ENCODE measurements at regions not wholly inside any gene's neighbourhood (a gene's known extent, or its start where the extent isn't known, plus 50 kb on each side); places are given as distances from the start of the nearest gene placed in this dataset.

DNA sequence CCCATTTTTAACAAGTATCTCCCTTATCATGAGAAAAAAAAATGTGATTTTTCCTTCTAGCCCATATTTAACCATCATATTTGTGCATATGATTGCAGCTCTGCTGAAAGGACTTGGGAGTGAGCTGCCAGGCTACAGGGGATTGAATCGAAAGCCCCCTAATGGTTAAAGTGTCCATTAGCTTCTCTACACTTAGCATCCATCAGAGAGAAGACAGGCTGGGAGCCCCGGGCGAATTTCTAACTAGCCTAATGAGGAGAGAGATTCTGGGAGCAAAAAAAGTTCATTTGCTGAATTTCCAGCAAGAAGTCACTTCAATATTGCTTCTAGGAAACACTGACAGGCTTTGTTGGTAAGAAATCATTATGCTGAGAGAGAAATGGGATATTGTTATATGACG lies 848.8 kb downstream of the TDRD15 start:
- TF ChIP-seq POLR2AphosphoS5 (IDR thresholded peaks at IDR 0.05) (no peak), CTCF (IDR thresholded peaks at IDR 0.05) (no peak)
